NCI-H146 treated with DMSO at 0.1 percent for 48 hours (cell line): ENCODE measurements at regions not wholly inside any gene's neighbourhood (a gene's known extent, or its start where the extent isn't known, plus 50 kb on each side); places are given as distances from the start of the nearest gene placed in this dataset.

Experiments used
- DNase-seq: peaks from one replicate; lab custom pipeline; 2025; ENCODE audit not compliant: unreplicated experiment; lab: John Stamatoyannopoulos, UW

DNA sequence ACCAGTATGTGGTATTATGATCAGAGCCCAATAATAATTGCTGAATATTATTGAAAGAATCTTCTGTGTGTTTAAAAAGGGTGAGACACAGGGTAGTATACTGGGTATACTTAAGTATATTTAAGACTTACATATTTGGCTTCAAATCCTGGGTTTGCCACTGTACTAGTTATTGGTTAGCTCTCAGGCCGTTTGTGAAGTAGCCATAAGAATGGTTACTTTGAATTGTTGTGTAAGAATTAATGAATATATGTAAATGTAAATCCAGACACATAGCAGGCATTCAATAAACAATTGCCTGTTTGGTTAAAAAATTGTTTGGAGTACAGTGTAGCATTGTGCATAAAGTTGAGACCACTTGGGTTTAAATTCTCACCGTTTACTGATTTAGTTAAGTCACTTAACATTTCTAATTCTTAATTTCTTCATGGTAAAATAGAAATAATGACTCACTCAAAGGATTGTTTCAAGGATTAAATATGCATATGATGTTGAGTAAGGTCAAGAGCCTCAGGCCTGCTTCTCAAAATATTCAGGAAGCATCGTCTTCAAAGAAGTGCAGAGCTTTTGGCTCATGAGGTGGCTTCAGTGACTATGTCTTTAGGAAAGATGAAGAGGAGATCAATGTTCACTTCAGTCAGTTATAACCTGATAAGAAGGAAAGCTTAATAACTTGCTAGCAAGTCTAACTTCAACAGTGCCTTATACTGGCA is 207.9 kb upstream of the NT5C1B start:
- no peak for DNase-seq

DNA sequence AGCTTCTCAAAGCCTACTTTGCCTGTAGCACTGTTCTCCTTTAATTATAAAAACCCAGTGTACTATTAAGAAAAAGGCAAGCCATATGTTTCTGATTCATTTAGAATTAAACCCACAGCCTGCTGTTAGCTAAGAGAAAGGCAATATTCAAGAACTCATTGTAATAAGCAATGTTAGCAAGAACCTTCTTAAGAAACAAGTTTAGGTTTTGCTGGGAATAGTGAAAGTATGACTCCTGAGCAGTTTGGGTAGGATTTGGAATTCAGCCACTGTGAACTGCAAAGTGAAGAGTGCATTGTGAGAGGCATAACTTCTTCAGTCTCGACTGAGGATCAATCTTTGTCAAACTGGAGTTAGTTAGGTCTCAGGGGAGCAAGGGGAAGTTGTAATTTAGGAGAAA is 206.5 kb upstream of the NT5C1B start:
- no peak for DNase-seq

- no peak for DNase-seq
Measured at GRCh38 chr2:18792684-18793083, 203.3 kb upstream of the NT5C1B start.

DNA sequence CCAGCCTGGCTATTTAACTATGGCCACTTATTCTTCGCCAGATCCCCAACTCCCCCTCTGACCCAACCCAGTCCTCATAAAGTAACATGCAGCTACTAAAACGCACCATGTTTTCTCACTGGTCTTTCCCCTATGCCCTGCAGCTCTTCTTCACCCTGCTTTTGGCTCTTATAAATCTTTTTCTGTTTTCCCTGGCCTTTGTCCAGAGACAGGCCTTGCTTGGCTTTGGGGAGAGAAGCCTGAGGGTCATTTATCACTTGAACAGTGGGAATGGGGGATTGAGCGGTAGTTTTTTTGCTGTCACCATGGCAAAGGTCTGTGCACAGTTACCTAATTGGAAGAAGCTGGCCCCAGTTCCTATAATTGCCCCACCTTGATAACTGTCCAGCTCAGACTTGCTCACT is 202.9 kb upstream of the NT5C1B start:
- no peak for DNase-seq

- DNase-seq: no peak
Measured at GRCh38 chr2:18791172-18791797, 201.9 kb upstream of the NT5C1B start.

DNA sequence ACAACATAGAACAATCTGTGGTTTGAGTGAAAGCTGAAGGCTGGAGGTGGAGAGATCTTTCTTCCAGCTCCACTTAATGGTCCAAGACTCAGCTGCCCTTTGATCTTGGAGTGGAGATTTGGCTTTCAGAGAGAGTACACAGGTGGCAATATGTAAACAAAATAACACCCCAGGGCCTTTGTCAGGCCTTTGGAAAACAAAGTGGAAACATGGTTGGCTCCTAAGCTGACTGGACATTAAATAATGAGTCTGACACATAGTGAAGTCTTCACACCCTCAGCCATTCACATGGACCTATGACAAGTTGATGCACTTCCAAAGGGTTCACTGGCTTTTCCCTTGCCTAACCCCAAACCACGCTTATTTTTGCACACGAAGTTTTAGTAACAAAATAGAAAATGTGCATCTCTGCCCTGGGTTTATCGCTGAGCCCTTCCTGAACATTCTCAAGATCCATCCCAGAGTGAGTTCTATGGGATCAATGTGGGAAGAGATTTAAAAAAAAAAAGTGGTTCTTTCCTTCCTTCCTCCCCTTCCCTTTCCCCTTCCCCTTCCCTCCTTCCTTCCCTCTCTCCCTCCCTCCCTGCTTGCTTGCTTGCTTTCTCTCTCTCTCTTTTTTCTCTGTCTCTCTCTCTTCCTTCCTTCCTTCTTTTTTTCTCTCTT is 201.3 kb upstream of the NT5C1B start:
- no peak for DNase-seq

GRCh38 chr2:18788592-18788991 is 199.2 kb upstream of the NT5C1B start:
- DNase-seq: no peak

DNA sequence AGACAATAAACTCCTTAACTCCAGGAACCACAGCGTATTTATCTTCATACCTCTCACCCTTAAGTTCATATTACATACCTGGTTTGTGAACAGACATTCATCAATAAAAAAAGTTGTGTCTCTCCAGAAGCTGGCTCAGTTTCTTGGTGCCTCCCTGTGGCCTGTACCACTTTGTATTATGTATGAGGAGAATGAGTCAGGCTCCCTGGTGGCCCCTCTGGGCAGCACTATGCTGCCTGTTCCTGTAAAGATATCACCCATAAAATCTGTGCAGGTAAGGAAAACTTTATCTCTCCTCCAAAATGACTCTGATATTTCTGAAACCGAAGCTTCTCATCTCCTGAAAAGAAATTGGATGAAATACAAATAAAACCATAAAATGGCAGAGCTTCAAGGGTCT is 198.4 kb upstream of the NT5C1B start:
- no peak for DNase-seq

DNA sequence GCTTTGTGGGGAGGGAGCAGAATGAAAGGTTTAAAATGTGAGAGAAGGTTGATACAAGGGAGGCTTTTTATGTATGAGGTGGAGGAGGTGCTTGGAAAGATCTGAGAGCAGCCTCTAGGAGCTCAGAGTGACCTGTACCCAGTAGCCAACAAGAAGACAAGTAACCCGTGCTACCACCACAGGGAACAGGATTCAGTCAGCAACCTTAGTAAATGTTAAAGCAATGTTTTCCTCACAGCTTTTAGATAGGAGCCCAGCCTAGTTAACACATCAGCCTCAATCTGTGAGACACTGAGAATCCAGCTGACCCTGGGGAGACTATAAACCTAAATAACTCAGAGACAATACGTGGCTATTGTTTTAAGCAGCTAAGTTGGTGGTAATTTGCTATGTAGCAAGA is 194.9 kb upstream of the NT5C1B start:
- no peak for DNase-seq

DNA sequence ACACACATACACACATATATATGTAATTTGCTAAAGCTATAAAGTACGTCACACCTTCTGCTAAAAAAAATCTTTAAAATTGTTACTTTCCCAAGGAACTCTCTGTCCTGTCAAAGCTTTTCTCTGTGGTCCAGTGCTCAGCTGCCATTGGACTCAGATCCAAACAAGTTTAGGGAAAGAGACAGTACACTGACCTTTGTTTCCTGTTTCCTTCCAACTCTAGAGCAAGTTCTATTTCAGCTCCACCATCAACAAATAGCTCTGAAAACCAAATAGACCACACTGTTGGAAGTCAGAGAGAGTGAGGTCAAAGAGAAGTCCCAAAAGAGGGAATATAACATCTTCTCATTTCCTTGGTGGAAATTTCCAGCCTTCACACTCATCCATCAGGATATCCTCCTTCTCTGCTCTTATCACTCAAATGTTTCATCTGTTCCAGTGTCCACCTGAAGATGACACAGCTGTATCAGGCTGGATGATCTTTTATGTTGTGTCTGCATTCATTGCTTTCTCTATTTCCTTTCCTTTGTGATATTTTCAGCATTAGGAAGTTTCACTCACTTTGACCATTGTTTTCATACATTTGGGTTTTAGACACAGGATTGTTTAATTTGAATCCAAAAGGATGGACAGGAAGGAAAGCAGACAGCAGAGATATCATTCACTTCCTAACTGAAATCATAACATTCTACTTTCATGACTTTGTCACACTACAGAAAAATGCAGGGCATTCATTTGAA is 192.3 kb upstream of the NT5C1B start:
- DNase-seq: no peak

- peak; percentile 6 for DNase-seq
Measured at GRCh38 chr2:18777250-18777812, 188.0 kb upstream of the NT5C1B start.

DNA sequence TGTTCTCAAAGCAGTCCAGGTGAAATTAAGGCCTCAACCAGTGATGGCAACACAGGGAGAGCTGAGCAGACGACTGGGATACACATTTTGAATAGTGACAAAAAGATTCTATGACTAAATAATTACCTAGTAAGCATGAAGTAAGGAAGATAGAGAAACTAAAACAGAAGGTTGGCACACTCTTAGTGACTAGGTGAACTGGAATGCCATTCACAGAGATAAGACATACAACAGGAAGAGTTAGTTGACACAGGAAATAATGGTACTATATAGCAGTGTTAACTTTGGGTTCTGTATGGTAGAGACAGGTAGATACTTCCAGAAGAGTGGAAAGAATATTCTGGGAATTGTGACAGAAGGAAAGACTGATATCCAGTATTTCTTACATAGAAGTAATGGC is 181.8 kb upstream of the NT5C1B start:
- no peak for DNase-seq

DNA sequence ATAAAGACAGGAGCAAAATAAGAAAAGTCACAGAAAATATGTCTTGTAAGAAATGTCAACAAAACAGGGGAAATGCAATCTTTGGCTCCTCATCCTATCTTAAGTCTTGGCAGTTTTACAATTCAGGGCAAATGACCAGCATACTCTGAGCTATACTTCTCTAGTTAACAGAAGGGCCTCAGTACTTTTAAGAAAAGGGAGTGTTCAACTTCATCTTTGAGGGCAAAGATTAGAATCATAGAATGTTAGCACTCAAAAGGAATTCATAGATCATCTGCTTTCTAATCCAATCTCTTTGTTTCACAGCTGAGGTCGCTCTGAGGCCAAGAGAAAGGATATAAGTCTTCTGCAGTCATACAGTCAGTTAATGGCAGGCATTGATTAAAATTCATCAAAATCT is 174.0 kb upstream of the NT5C1B start:
- no peak for DNase-seq

- no peak for DNase-seq
Measured at GRCh38 chr2:18762667-18763066, 173.3 kb upstream of the NT5C1B start.

- no peak for DNase-seq
Measured at GRCh38 chr2:18754286-18754685, 164.9 kb upstream of the NT5C1B start.

DNA sequence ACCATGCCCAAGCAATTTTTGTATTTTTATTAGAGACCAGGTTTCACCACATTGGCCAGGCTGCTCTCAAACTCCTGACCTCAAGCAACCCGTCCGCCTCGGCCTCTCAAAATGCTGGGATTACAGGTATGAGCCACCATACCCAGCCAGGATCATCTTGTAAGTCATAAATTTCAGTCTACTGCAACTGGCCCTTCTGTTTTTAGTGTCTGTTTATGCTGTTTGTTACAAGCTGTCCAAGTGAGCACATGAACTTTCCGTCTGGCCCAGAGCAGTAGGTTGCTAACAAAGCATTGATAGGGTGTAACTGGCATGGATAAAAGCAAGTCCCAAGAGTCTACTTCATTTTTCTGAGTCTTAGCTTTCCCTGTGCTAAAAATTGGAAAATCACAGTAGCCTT is 164.4 kb upstream of the NT5C1B start:
- DNase-seq: no peak

GRCh38 chr2:18752667-18753422 is 163.5 kb upstream of the NT5C1B start:
- DNase-seq: no peak

- no peak for DNase-seq
Measured at GRCh38 chr2:18752022-18752493, 162.7 kb upstream of the NT5C1B start.

GRCh38 chr2:18750672-18751554 is 161.5 kb upstream of the NT5C1B start:
- no peak for DNase-seq
